Tibial nerve (tissue), 4 donors: ENCODE measurements at regions not wholly inside any gene's neighbourhood (a gene's known extent, or its start where the extent isn't known, plus 50 kb on each side); places are given as distances from the start of the nearest gene placed in this dataset.

Source experiments
- EP300 ChIP-seq, 2 donors: sonication (generic); formaldehyde crosslinking; IDR thresholded peaks; one replicate each; pipeline ENCODE4 v1.6.1; 2017; ENCODE audit warnings: antibody characterized with exemption in 2 of 2, mild to moderate bottlenecking in 1 of 2
- TF ChIP-seq, protein P1 (sequence below), 5 experiments: fragments of 200-600 bp in 3 of 5; fragments of 450-650 bp in 2 of 5; sonication (generic) in 3 of 5; IDR thresholded peaks; one replicate each; pipeline ENCODE4 v1.5.1; 2016 to 2019; ENCODE audit warnings: antibody characterized with exemption in 5 of 5, mild to moderate bottlenecking in 3 of 5, moderate library complexity in 2 of 5

DNA sequence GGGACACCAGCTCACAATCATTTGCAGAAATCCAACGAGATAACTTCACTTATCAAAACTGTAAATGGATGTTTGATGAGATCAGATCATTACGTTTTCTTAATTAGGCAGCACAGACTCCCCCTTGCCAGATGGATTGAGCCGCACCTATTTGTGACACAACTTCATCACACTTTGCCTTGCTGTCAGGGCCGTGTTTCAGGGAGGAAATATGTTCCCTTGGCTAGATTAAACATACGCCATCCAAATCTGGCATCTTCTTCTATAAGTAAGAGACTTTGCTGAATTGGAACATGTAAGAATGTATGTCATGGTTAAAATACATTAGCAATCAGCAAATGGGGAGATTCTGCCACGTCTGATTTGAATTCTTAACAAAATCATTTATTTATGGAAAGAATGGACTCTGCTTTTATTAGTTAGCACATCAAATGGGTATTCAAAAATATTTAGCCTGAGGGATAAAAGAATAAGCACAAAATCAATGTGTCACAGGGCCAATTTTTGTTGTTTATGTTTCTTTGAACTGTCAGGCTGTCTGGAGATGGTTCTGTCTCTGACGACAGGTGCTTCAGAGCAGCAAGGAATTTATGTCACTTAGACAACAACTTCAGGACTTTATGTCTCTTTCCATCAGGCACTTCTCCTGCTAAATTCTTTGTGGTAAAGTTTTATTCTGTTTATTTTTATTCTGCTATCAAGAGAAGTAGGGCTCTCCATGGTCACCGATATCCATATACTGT lies 326.1 kb upstream of the NCAM1 start:
- TF ChIP-seq, protein P1, sequence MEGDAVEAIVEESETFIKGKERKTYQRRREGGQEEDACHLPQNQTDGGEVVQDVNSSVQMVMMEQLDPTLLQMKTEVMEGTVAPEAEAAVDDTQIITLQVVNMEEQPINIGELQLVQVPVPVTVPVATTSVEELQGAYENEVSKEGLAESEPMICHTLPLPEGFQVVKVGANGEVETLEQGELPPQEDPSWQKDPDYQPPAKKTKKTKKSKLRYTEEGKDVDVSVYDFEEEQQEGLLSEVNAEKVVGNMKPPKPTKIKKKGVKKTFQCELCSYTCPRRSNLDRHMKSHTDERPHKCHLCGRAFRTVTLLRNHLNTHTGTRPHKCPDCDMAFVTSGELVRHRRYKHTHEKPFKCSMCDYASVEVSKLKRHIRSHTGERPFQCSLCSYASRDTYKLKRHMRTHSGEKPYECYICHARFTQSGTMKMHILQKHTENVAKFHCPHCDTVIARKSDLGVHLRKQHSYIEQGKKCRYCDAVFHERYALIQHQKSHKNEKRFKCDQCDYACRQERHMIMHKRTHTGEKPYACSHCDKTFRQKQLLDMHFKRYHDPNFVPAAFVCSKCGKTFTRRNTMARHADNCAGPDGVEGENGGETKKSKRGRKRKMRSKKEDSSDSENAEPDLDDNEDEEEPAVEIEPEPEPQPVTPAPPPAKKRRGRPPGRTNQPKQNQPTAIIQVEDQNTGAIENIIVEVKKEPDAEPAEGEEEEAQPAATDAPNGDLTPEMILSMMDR (IDR thresholded peaks at IDR 0.05): no peak
- TF ChIP-seq EP300 (IDR thresholded peaks at IDR 0.05): no peak
